MCF 10A (cell line): ENCODE measurements at regions not wholly inside any gene's neighbourhood (a gene's known extent, or its start where the extent isn't known, plus 50 kb on each side); places are given as distances from the start of the nearest gene placed in this dataset.

ENCODE experiments used
- BruUV-seq: library from RNA; stranded (reverse); fragments of 400-500 nt; replicated peaks from 2 replicates; lab custom pipeline; 2021; lab: Mats Ljungman, UMichigan
- CTCF ChIA-PET: fragments of 300-600 bp; sonication (Branson Sonifier 250); formaldehyde crosslinking; extraction: SDS; loops from one replicate; lab custom pipeline; 2021; ENCODE audit warnings: antibody characterized with exemption, inconsistent platforms; lab: Yijun Ruan, JAX
- POLR2A ChIA-PET: fragments of 300-600, 350-650 bp; sonication (Branson Sonifier 250); formaldehyde crosslinking; extraction: SDS; loops from one replicate; lab custom pipeline; 2020; ENCODE audit warnings: antibody characterized with exemption, inconsistent platforms; lab: Yijun Ruan, JAX
- DNase-seq: peaks from one replicate; pipeline ENCODE4 v3.0.0-alpha.2; 2018; ENCODE audit not compliant: unreplicated experiment
- H3K27ac Mint-ChIP-seq: one replicate; pipeline ENCODE4 v1.8.0; 2022; ENCODE audit warnings: mild to moderate bottlenecking, low read depth, mixed read lengths; ENCODE audit not compliant: unreplicated experiment
- H3K27me3 Mint-ChIP-seq: one replicate; pipeline ENCODE4 v1.8.0; 2022; ENCODE audit warnings: mixed read lengths; ENCODE audit not compliant: insufficient read depth, unreplicated experiment
- H3K36me3 Mint-ChIP-seq: one replicate; pipeline ENCODE4 v1.8.0; 2022; ENCODE audit warnings: mild to moderate bottlenecking, moderate library complexity, mixed read lengths; ENCODE audit not compliant: insufficient read depth, unreplicated experiment
- H3K4me1 Mint-ChIP-seq: one replicate; pipeline ENCODE4 v1.8.0; 2022; ENCODE audit warnings: mixed read lengths; ENCODE audit not compliant: insufficient read depth, unreplicated experiment
- H3K4me3 Mint-ChIP-seq: one replicate; pipeline ENCODE4 v1.8.0; 2022; ENCODE audit warnings: mild to moderate bottlenecking, moderate library complexity, mixed read lengths; ENCODE audit not compliant: unreplicated experiment
- H3K9me3 Mint-ChIP-seq: one replicate; pipeline ENCODE4 v1.8.0; 2022; ENCODE audit warnings: mixed read lengths; ENCODE audit not compliant: unreplicated experiment
- intact Hi-C: fragments of 100-400 bp; cut with micrococcal nuclease; formaldehyde crosslinking; loops from 2 replicates; pipeline ENCODE4 v1.14.1; 2022
- TF ChIP-seq, protein P1 (sequence below): fragments of 200-600 bp; IDR thresholded peaks from one replicate; pipeline ENCODE4 v1.8.0; 2022; ENCODE audit warnings: antibody characterized with exemption, mild to moderate bottlenecking; ENCODE audit not compliant: unreplicated experiment

DNA sequence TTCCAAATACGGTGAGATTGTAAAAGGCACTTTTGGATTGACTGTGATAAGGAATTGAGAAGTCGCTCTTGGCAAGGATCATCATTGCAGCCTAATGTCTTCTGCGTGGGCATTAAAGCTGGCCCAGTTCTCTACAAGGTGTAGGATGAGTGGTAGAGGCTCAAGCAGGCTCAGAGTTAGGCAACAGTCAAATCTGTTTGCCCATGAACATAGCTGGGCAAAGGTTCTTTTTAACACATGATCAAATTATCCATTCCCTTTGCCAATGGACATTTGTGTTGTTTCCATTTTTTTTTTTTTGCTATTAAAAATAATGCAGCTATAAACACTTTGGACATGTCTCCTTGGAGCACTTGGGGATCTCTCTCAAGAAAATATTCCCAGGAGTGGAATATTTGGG is 229.1 kb upstream of the FAT1 start:
- no peak for DNase-seq
- CTCF ChIA-PET = no interaction called here
- no peaks in the 10 kb centered on the region for H3K9me3 Mint-ChIP-seq
- H3K27ac Mint-ChIP-seq = no peak overlapping the region
- no TSS peak for BruUV-seq
- POLR2A ChIA-PET = no interaction called here
- no peaks in the 10 kb centered on the region for H3K36me3 Mint-ChIP-seq
- TF ChIP-seq, protein P1, sequence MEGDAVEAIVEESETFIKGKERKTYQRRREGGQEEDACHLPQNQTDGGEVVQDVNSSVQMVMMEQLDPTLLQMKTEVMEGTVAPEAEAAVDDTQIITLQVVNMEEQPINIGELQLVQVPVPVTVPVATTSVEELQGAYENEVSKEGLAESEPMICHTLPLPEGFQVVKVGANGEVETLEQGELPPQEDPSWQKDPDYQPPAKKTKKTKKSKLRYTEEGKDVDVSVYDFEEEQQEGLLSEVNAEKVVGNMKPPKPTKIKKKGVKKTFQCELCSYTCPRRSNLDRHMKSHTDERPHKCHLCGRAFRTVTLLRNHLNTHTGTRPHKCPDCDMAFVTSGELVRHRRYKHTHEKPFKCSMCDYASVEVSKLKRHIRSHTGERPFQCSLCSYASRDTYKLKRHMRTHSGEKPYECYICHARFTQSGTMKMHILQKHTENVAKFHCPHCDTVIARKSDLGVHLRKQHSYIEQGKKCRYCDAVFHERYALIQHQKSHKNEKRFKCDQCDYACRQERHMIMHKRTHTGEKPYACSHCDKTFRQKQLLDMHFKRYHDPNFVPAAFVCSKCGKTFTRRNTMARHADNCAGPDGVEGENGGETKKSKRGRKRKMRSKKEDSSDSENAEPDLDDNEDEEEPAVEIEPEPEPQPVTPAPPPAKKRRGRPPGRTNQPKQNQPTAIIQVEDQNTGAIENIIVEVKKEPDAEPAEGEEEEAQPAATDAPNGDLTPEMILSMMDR = no peak
- H3K4me1 Mint-ChIP-seq = peaks cover 4% of the 10 kb centered on the region
- intact Hi-C loops = no loop called here
- no peaks in the 10 kb centered on the region for H3K27me3 Mint-ChIP-seq
- H3K4me3 Mint-ChIP-seq = no peak overlapping the region

DNA sequence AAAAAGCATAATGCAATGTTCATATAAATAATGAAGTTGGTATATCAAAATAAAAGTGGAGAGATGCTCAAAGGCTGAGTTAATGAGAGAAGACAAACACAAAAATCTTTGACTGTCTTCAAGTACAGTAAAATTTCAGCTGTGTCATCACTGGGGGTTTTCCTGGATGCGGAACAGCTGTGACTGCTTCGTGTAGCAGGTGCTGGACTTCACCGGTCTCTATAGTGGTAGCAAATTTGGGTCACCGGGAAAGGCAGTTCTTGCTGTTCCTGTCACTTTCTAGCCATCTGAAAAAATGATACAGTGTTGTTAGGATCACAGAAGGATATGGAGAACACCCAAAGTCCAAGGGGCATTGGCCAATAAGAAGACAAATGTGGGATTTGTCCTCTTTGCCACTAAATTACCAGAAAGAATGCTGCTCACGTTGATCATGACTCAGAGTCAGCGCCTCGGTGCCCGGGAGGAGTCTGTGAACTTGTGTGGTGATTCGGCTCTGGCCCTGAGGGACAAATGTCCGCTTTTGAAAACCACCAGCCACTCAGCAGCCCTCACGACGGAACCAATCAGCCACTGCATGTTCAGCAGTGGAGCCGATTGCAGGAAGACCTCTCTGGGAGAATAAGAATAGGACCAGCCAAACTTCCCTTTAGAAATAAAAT is 230.1 kb upstream of the FAT1 start:
- no peak overlapping the region for H3K27ac Mint-ChIP-seq
- H3K4me1 Mint-ChIP-seq = peaks cover 4% of the 10 kb centered on the region
- intact Hi-C loops = no loop called here
- H3K4me3 Mint-ChIP-seq = no peak overlapping the region
- DNase-seq = peak; percentile 29
- TF ChIP-seq, protein P1 = no peak
- H3K27me3 Mint-ChIP-seq = no peaks in the 10 kb centered on the region
- ChIA-PET CTCF (interaction anchor here (0.7 kb wide), 1 partner anchor 221 kb away, joined by 3 read pairs; no protein-coding TSS in a partner anchor), POLR2A (no interaction called here)
- H3K9me3 Mint-ChIP-seq = no peaks in the 10 kb centered on the region
- BruUV-seq = no TSS peak
- H3K36me3 Mint-ChIP-seq = no peaks in the 10 kb centered on the region

DNA sequence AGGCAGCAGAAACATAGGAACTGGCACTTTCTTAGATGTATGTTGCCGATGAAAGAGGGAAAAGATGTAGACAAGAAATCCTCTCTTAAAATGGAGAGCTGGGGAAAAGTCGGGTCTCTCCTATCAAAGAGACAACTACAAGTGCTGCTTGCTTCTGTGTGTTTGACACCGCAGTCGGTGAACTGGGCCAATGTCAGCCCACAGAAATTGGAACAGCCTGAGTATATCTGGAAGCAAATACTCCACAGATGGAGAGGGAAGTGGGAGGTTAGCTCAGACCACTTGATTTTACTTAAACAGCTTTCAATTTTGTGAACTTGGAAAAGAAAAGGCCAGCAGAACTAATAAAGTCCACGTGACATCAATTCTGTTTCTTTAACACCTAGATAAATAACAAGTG is 230.9 kb upstream of the FAT1 start:
- intact Hi-C loops = no loop called here

DNA sequence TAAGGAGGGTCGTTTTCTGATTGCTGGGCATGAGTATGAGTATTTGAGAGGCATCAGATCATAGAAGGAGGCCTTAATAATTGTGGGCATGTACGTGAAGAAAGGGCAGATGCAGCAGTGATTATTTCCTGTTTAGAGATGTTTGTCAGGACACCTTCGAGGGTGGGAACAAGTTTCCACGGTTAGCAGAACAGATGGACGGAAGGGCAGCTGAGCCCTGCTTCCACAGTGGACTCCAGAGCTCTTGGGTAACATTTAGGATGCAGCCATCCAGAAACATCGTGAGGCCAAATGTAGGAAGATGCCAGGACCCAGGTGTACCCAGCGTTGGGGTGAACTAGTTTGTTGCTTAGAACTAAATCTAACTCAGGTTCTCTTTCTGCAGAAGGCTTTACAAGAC is 231.3 kb upstream of the FAT1 start:
- DNase-seq = no peak
- Mint-ChIP-seq H3K27ac (no peak overlapping the region), H3K4me1 (peaks cover 4% of the 10 kb centered on the region), H3K36me3 (no peaks in the 10 kb centered on the region), H3K9me3 (no peaks in the 10 kb centered on the region), H3K27me3 (no peaks in the 10 kb centered on the region), H3K4me3 (no peak overlapping the region)
- intact Hi-C loops = no loop called here
- CTCF ChIA-PET = no interaction called here
- BruUV-seq = no TSS peak
- POLR2A ChIA-PET = interaction anchor here (1.7 kb wide), 1 partner anchor 10 kb away, joined by 4 read pairs; no protein-coding TSS in a partner anchor
- TF ChIP-seq, protein P1 = no peak

More for the DNA sequence above, 230.9 kb upstream of the FAT1 start:
- Mint-ChIP-seq H3K9me3 (no peaks in the 10 kb centered on the region), H3K4me1 (peaks cover 4% of the 10 kb centered on the region), H3K27ac (no peak overlapping the region), H3K27me3 (no peaks in the 10 kb centered on the region), H3K36me3 (no peaks in the 10 kb centered on the region), H3K4me3 (no peak overlapping the region)
- POLR2A ChIA-PET = interaction anchor here (1.7 kb wide), 1 partner anchor 9 kb away, joined by 4 read pairs; no protein-coding TSS in a partner anchor
- CTCF ChIA-PET = interaction anchor here (0.7 kb wide), 1 partner anchor 220 kb away, joined by 3 read pairs; no protein-coding TSS in a partner anchor
- TF ChIP-seq, protein P1 = no peak
- no peak for DNase-seq
- no TSS peak for BruUV-seq
